ENCODE measurements at regions not wholly inside any gene's neighbourhood (a gene's known extent, or its start where the extent isn't known, plus 50 kb on each side); places are given as distances from the start of the nearest gene placed in this dataset.

GRCh38 chr2:139854769-139855483 lies 1074.7 kb upstream of the NXPH2 start:
- Histone ChIP-seq H3K4me3 (ENCODE audit: control insufficient read depth in 1 of 7, extremely low read depth in 1 of 7, insufficient read depth in 4 of 7, low read depth in 2 of 7, low read length in 6 of 7) (no peak overlapping the region), H3K27ac (ENCODE audit: insufficient read depth in 1 of 2, low read depth in 1 of 2, low read length in 2 of 2, poor library complexity in 1 of 2, severe bottlenecking in 2 of 2) (no peak overlapping the region), H3K36me3 (ENCODE audit: control insufficient read depth in 4 of 4, insufficient read depth in 4 of 4, low read length in 3 of 4) (no peaks in the 10 kb centered on the region), H3K4me1 (ENCODE audit: control extremely low read depth in 1 of 4, control insufficient read depth in 4 of 4, insufficient read depth in 4 of 4, low read length in 3 of 4) (no peaks in the 10 kb centered on the region), H3K27me3 (replicated peaks in 2 of 5; ENCODE audit: control insufficient read depth in 4 of 5, insufficient read depth in 5 of 5, low read length in 4 of 5) (no peaks in the 10 kb centered on the region), H3K9me3 (ENCODE audit: control extremely low read depth in 1 of 5, control insufficient read depth in 4 of 5, insufficient read depth in 2 of 5, low read depth in 1 of 5, low read length in 4 of 5) (no peaks in the 10 kb centered on the region)
- DNase-seq, result no peak
- no CpG with 5 or more reads among the region's 3 CpGs for WGBS (ENCODE audit: insufficient coverage)
- CTCF ChIA-PET, result no interaction called here
- POLR2A ChIA-PET, result no interaction called here

DNA sequence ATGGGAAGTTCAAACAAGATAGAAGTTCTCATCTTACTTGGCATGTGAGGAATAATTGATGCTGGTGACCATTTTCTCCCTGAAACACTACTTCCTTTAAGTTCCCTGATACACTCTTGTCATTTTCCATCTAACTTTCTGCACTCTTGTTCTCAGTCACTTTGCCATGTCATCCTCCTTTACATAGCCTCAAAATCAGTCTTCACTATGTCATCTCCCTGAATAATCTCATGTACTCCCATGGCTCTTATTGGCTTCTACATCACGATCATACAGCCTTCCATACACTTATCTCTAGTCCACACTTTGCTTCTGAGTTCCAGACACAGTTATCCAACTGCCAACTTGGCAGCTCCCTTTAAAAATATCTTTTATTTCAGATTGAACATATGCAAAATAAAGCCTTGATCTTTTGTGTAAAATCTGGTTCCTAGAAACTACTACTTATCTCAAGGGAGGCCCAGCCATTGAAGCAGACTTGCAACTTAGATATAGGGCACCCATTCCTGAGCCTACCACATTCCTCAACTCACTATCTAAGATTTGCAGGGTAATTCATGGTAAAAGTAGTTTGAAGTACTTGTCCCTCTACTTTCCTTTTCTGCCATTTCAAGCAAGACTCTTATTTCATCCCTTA lies 1070.2 kb upstream of the NXPH2 start:
- 91% methylated on average over 1 of the region's 1 CpG for WGBS (ENCODE audit: insufficient coverage)
- no peak overlapping the region for H3K4me3 ChIP-seq (ENCODE audit: control insufficient read depth in 1 of 7, extremely low read depth in 1 of 7, insufficient read depth in 4 of 7, low read depth in 2 of 7, low read length in 6 of 7)
- POLR2A ChIA-PET, result no interaction called here
- H3K36me3 ChIP-seq (ENCODE audit: control insufficient read depth in 4 of 4, insufficient read depth in 4 of 4, low read length in 3 of 4), result no peaks in the 10 kb centered on the region
- H3K9me3 ChIP-seq (ENCODE audit: control extremely low read depth in 1 of 5, control insufficient read depth in 4 of 5, insufficient read depth in 2 of 5, low read depth in 1 of 5, low read length in 4 of 5), result no peaks in the 10 kb centered on the region
- DNase-seq, result peak in 1 of 3 donors; percentile 30
- no peaks in the 10 kb centered on the region for H3K4me1 ChIP-seq (ENCODE audit: control extremely low read depth in 1 of 4, control insufficient read depth in 4 of 4, insufficient read depth in 4 of 4, low read length in 3 of 4)
- H3K27me3 ChIP-seq (replicated peaks in 2 of 5; ENCODE audit: control insufficient read depth in 4 of 5, insufficient read depth in 5 of 5, low read length in 4 of 5), result no peaks in the 10 kb centered on the region
- no peak overlapping the region for H3K27ac ChIP-seq (ENCODE audit: insufficient read depth in 1 of 2, low read depth in 1 of 2, low read length in 2 of 2, poor library complexity in 1 of 2, severe bottlenecking in 2 of 2)
- CTCF ChIA-PET, result no interaction called here

DNA sequence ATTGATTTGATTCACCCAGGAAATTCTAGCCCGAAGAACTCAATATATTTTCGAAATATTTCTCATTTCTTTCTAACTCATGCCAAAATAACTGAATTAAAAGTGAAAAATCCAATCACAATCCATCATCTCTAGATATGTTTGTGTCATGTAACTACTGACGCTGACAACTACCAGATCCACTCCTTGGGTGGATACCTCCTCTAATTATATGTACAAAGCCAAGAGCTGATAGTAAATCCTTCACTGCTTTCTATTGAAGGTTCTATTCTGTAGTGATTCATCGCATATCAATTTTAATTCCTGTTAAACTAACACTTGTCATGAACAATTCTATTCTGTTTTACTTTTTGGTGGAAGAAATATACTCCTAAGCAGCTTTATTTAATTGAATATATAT lies 1056.6 kb upstream of the NXPH2 start:
- ChIA-PET POLR2A (no interaction called here), CTCF (no interaction called here)
- Histone ChIP-seq H3K27ac (ENCODE audit: insufficient read depth in 1 of 2, low read depth in 1 of 2, low read length in 2 of 2, poor library complexity in 1 of 2, severe bottlenecking in 2 of 2) (no peak overlapping the region), H3K4me3 (ENCODE audit: control insufficient read depth in 1 of 7, extremely low read depth in 1 of 7, insufficient read depth in 4 of 7, low read depth in 2 of 7, low read length in 6 of 7) (no peak overlapping the region), H3K4me1 (ENCODE audit: control extremely low read depth in 1 of 4, control insufficient read depth in 4 of 4, insufficient read depth in 4 of 4, low read length in 3 of 4) (no peaks in the 10 kb centered on the region), H3K9me3 (ENCODE audit: control extremely low read depth in 1 of 5, control insufficient read depth in 4 of 5, insufficient read depth in 2 of 5, low read depth in 1 of 5, low read length in 4 of 5) (peaks cover 0 to 1% (median 0%) of the 10 kb centered on the region in 5 experiments), H3K36me3 (ENCODE audit: control insufficient read depth in 4 of 4, insufficient read depth in 4 of 4, low read length in 3 of 4) (no peaks in the 10 kb centered on the region), H3K27me3 (replicated peaks in 2 of 5; ENCODE audit: control insufficient read depth in 4 of 5, insufficient read depth in 5 of 5, low read length in 4 of 5) (no peaks in the 10 kb centered on the region)
- DNase-seq, result no peak
- WGBS (ENCODE audit: insufficient coverage), result 88% methylated on average over 1 of the region's 4 CpGs

GRCh38 chr2:139835101-139835500 lies 1054.9 kb upstream of the NXPH2 start:
- Histone ChIP-seq H3K4me1 (ENCODE audit: control extremely low read depth in 1 of 4, control insufficient read depth in 4 of 4, insufficient read depth in 4 of 4, low read length in 3 of 4) (no peaks in the 10 kb centered on the region), H3K36me3 (ENCODE audit: control insufficient read depth in 4 of 4, insufficient read depth in 4 of 4, low read length in 3 of 4) (no peaks in the 10 kb centered on the region), H3K4me3 (ENCODE audit: control insufficient read depth in 1 of 7, extremely low read depth in 1 of 7, insufficient read depth in 4 of 7, low read depth in 2 of 7, low read length in 6 of 7) (no peak overlapping the region), H3K27ac (ENCODE audit: insufficient read depth in 1 of 2, low read depth in 1 of 2, low read length in 2 of 2, poor library complexity in 1 of 2, severe bottlenecking in 2 of 2) (no peak overlapping the region), H3K27me3 (replicated peaks in 2 of 5; ENCODE audit: control insufficient read depth in 4 of 5, insufficient read depth in 5 of 5, low read length in 4 of 5) (no peaks in the 10 kb centered on the region), H3K9me3 (ENCODE audit: control extremely low read depth in 1 of 5, control insufficient read depth in 4 of 5, insufficient read depth in 2 of 5, low read depth in 1 of 5, low read length in 4 of 5) (peaks cover 0 to 1% (median 0%) of the 10 kb centered on the region in 5 experiments)
- ChIA-PET POLR2A (no interaction called here), CTCF (no interaction called here)
- no peak for DNase-seq
- WGBS (ENCODE audit: insufficient coverage), result 57% methylated on average over 1 of the region's 2 CpGs

DNA sequence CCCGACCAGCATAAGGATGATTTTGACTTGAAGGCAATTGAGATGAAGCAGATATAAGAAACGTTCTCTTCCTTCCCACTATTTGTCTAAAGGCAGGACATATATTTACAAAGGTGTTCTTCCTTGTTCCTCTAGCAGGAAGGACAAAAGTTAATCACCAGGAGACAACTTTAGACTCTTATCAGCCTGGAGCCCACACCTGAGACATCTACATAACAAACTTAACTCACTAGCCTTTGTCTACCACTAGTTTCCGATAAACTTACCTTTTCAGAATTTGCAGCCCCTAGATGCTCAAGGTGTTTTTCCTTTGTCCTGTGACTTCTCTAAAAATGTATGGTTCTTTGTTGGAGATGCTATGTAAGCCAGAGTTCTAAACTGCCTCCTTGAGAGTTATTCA lies 1047.8 kb upstream of the NXPH2 start:
- Histone ChIP-seq H3K4me3 (ENCODE audit: control insufficient read depth in 1 of 7, extremely low read depth in 1 of 7, insufficient read depth in 4 of 7, low read depth in 2 of 7, low read length in 6 of 7) (no peak overlapping the region), H3K9me3 (ENCODE audit: control extremely low read depth in 1 of 5, control insufficient read depth in 4 of 5, insufficient read depth in 2 of 5, low read depth in 1 of 5, low read length in 4 of 5) (peaks cover 0 to 1% (median 0%) of the 10 kb centered on the region in 5 experiments), H3K27me3 (replicated peaks in 2 of 5; ENCODE audit: control insufficient read depth in 4 of 5, insufficient read depth in 5 of 5, low read length in 4 of 5) (no peaks in the 10 kb centered on the region), H3K27ac (ENCODE audit: insufficient read depth in 1 of 2, low read depth in 1 of 2, low read length in 2 of 2, poor library complexity in 1 of 2, severe bottlenecking in 2 of 2) (no peak overlapping the region), H3K36me3 (ENCODE audit: control insufficient read depth in 4 of 4, insufficient read depth in 4 of 4, low read length in 3 of 4) (no peaks in the 10 kb centered on the region), H3K4me1 (ENCODE audit: control extremely low read depth in 1 of 4, control insufficient read depth in 4 of 4, insufficient read depth in 4 of 4, low read length in 3 of 4) (no peaks in the 10 kb centered on the region)
- POLR2A ChIA-PET, result no interaction called here
- no peak for DNase-seq
- CTCF ChIA-PET, result no interaction called here
- no CpG with 5 or more reads among the region's 3 CpGs for WGBS (ENCODE audit: insufficient coverage)

- 100% methylated on average over 1 of the region's 1 CpG for WGBS (ENCODE audit: insufficient coverage)
- Histone ChIP-seq H3K9me3 (ENCODE audit: control extremely low read depth in 1 of 5, control insufficient read depth in 4 of 5, insufficient read depth in 2 of 5, low read depth in 1 of 5, low read length in 4 of 5) (no peaks in the 10 kb centered on the region), H3K36me3 (ENCODE audit: control insufficient read depth in 4 of 4, insufficient read depth in 4 of 4, low read length in 3 of 4) (no peaks in the 10 kb centered on the region), H3K27me3 (replicated peaks in 2 of 5; ENCODE audit: control insufficient read depth in 4 of 5, insufficient read depth in 5 of 5, low read length in 4 of 5) (no peaks in the 10 kb centered on the region), H3K4me3 (ENCODE audit: control insufficient read depth in 1 of 7, extremely low read depth in 1 of 7, insufficient read depth in 4 of 7, low read depth in 2 of 7, low read length in 6 of 7) (no peak overlapping the region), H3K4me1 (ENCODE audit: control extremely low read depth in 1 of 4, control insufficient read depth in 4 of 4, insufficient read depth in 4 of 4, low read length in 3 of 4) (no peaks in the 10 kb centered on the region), H3K27ac (ENCODE audit: insufficient read depth in 1 of 2, low read depth in 1 of 2, low read length in 2 of 2, poor library complexity in 1 of 2, severe bottlenecking in 2 of 2) (no peak overlapping the region)
- CTCF ChIA-PET, result no interaction called here
- no peak for DNase-seq
- POLR2A ChIA-PET, result no interaction called here
Observed at GRCh38 chr2:139825726-139826125, 1045.5 kb upstream of the NXPH2 start.

DNA sequence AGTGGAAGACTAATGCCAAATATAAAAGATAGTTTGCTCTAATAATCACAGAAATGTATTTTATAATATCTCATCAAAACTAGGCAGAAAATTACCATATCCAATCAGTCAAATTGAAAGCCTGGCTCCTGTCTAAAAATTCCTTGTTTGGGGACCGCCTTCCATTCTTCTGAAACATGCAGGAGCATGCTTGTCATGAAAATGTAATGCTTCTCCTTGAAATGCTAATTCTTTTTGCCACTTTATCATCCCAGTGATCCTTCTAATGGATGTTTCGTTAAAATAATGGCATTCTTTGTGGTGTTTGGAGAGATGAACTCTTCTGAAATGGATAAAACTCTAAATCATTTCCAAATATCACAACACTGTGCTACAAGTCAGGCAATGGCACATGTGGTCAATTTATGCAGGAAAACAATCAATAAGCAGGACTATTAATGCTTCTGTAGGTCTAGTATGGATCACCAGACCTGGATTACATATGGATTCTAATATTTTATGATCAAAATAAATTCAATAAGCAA lies 1039.1 kb upstream of the NXPH2 start:
- DNase-seq, result no peak
- Histone ChIP-seq H3K36me3 (ENCODE audit: control insufficient read depth in 4 of 4, insufficient read depth in 4 of 4, low read length in 3 of 4) (no peaks in the 10 kb centered on the region), H3K9me3 (ENCODE audit: control extremely low read depth in 1 of 5, control insufficient read depth in 4 of 5, insufficient read depth in 2 of 5, low read depth in 1 of 5, low read length in 4 of 5) (no peaks in the 10 kb centered on the region), H3K27me3 (replicated peaks in 2 of 5; ENCODE audit: control insufficient read depth in 4 of 5, insufficient read depth in 5 of 5, low read length in 4 of 5) (no peaks in the 10 kb centered on the region), H3K4me1 (ENCODE audit: control extremely low read depth in 1 of 4, control insufficient read depth in 4 of 4, insufficient read depth in 4 of 4, low read length in 3 of 4) (no peaks in the 10 kb centered on the region), H3K27ac (ENCODE audit: insufficient read depth in 1 of 2, low read depth in 1 of 2, low read length in 2 of 2, poor library complexity in 1 of 2, severe bottlenecking in 2 of 2) (no peak overlapping the region), H3K4me3 (ENCODE audit: control insufficient read depth in 1 of 7, extremely low read depth in 1 of 7, insufficient read depth in 4 of 7, low read depth in 2 of 7, low read length in 6 of 7) (no peak overlapping the region)
- no CpG with 5 or more reads among the region's 2 CpGs for WGBS (ENCODE audit: insufficient coverage)
- ChIA-PET CTCF (no interaction called here), POLR2A (interaction anchor here (0.5 kb wide), 1 partner anchor 76 kb away, joined by 3 read pairs; no protein-coding TSS in a partner anchor)
